AG04450 (cell line): ENCODE measurements at regions not wholly inside any gene's neighbourhood (a gene's known extent, or its start where the extent isn't known, plus 50 kb on each side); places are given as distances from the start of the nearest gene placed in this dataset.

Source experiments
- CTCF ChIA-PET: fragments of 300-600, 350-600 bp; formaldehyde crosslinking; extraction: SDS; loops from one replicate; lab custom pipeline; 2022; ENCODE audit warnings: antibody characterized with exemption, inconsistent platforms; lab: Charles Lee
- POLR2A ChIA-PET: fragments of 350-600 bp; formaldehyde crosslinking; extraction: SDS; loops from one replicate; lab custom pipeline; 2021; ENCODE audit warnings: antibody characterized with exemption, inconsistent platforms; lab: Yijun Ruan, JAX
- DNase-seq: peaks from one replicate; pipeline ENCODE4 v3.0.0-alpha.2; 2011; ENCODE audit warnings: low read depth, low spot score
- H3K27ac ChIP-seq: one replicate; pipeline ENCODE4 v1.5.1; 2012; ENCODE audit warnings: low read depth, low read length, control low read depth
- H3K27me3 ChIP-seq: one replicate; pipeline ENCODE4 v1.6.0; 2012; ENCODE audit warnings: low read length; ENCODE audit not compliant: control insufficient read depth, insufficient read depth
- H3K4me3 ChIP-seq: 2 replicates; pipeline ENCODE4 v1.5.1; 2011; ENCODE audit warnings: mild to moderate bottlenecking, low read depth, low read length, control low read depth
- H3K9me3 ChIP-seq: 2 replicates; pipeline ENCODE4 v1.5.1; 2012; ENCODE audit warnings: low read length; ENCODE audit not compliant: control insufficient read depth, insufficient read depth
- TF ChIP-seq, protein P1 (sequence below): IDR thresholded peaks from 2 replicates; pipeline ENCODE4 v1.5.1; 2011; ENCODE audit warnings: low read depth, low read length, control low read depth, inconsistent platforms

DNA sequence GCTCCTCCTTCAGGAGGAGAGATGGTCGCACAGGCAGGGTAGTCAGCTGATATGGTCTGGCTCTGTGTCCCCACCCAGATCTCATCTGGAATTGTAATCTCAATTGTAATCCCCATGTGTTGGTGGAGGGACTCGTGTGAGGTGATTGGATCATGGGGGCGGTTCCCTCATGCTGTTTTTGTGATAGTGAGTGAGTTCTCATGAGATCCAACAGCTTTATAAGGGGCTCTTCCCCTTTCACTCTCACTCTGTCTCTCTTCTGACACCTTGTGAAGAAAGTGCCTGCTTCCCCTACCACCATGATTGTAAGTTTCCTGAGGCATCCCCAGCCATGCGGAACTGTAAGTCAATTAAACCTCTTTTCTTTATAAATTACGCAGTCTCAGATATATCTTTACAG lies 218.9 kb upstream of the TMTC1 start:
- no peak for DNase-seq
- TF ChIP-seq, protein P1, sequence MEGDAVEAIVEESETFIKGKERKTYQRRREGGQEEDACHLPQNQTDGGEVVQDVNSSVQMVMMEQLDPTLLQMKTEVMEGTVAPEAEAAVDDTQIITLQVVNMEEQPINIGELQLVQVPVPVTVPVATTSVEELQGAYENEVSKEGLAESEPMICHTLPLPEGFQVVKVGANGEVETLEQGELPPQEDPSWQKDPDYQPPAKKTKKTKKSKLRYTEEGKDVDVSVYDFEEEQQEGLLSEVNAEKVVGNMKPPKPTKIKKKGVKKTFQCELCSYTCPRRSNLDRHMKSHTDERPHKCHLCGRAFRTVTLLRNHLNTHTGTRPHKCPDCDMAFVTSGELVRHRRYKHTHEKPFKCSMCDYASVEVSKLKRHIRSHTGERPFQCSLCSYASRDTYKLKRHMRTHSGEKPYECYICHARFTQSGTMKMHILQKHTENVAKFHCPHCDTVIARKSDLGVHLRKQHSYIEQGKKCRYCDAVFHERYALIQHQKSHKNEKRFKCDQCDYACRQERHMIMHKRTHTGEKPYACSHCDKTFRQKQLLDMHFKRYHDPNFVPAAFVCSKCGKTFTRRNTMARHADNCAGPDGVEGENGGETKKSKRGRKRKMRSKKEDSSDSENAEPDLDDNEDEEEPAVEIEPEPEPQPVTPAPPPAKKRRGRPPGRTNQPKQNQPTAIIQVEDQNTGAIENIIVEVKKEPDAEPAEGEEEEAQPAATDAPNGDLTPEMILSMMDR = no peak
- Histone ChIP-seq H3K27me3 (peaks cover 1% of the 10 kb centered on the region), H3K4me3 (no peak overlapping the region), H3K9me3 (no peaks in the 10 kb centered on the region), H3K27ac (no peak overlapping the region)
- CTCF ChIA-PET = no interaction called here
- POLR2A ChIA-PET = no interaction called here

DNA sequence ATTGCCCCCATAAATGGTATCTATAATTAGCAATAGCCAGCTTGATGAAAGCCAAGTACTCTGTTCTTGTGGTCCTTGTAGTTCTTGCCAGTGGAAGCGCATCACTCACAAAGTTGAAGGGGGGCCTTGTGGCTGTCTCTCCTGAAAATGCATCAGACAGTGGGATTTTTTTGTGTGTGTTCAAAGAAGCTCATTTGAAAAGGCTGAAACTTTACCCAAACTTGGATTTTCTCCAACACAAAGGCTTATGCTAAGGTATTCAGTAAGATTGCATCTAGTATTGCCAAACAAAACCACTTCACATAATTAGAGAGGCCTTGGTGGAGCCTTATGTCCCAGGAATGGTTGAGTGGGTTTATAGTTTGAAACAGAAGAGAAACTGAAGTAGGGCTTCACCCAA lies 216.7 kb upstream of the TMTC1 start:
- Histone ChIP-seq H3K9me3 (no peaks in the 10 kb centered on the region), H3K27me3 (peaks cover 2% of the 10 kb centered on the region), H3K4me3 (no peak overlapping the region), H3K27ac (no peak overlapping the region)
- TF ChIP-seq, protein P1 = no peak
- CTCF ChIA-PET = no interaction called here
- DNase-seq = no peak
- POLR2A ChIA-PET = no interaction called here

DNA sequence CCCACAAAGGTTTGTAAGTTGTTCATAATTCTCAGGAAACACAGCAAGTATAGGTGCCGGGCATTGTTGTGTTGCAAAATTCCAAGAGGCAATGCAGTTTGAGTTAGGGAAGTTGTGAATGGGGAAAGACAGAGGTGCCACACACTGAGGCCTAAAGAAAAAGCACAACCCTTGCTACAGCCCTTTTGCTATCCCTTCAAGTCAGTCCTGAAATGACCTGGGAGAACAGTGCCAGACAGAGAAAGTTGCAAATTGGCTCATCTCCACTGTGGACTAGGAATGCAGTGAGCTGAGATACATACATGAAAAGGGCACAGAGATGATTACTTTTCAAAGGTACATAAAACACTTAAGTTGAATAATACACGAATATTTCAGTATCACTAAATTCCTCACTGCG lies 213.3 kb upstream of the TMTC1 start:
- Histone ChIP-seq H3K27ac (no peak overlapping the region), H3K4me3 (no peak overlapping the region), H3K9me3 (no peaks in the 10 kb centered on the region), H3K27me3 (peaks cover 4% of the 10 kb centered on the region)
- POLR2A ChIA-PET = no interaction called here
- CTCF ChIA-PET = no interaction called here
- DNase-seq = no peak
- TF ChIP-seq, protein P1 = no peak

DNA sequence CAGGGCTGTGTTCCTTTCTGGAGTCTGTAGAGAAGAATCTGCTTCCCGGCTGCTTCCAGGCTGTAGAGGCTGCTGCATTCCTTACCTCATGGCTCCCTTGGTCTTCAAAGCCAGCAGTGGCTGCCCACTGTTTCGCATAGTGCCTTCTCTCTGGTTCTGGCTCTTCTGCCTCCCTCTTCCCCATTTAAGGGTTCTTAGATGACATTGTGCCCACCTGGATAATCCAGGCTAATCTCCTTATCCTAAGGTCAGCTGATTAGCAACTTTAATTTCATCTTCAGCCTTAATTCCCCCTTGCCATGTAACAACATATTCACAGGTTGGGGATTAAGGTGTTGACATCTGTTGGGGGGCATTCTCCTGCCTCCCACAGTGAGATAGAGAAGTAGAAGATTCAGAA lies 208.6 kb upstream of the TMTC1 start:
- no peaks in the 10 kb centered on the region for H3K9me3 ChIP-seq
- ChIA-PET CTCF (no interaction called here), POLR2A (no interaction called here)
- H3K27me3 ChIP-seq = peaks cover 2% of the 10 kb centered on the region
- DNase-seq = no peak
- TF ChIP-seq, protein P1 = no peak
- H3K4me3 ChIP-seq = no peak overlapping the region
- no peak overlapping the region for H3K27ac ChIP-seq

DNA sequence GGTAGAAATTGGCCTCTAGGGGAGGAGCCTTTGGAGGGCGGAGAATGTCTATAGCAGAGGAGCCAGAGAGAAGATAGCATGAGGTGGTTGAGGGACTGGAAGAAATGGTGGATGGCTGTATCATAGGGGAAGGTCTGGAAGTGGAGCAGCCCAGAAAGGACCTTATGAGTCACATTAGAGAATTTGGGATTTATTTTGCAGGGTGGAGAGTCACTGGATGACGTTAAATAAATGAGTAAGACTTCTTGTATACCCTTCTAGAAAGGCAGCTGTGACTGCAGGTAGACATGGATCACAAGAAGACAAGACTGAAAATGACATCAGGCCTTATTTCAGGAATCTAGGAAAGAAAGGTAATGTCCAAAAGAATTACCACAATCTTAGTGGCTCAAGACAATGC lies 208.2 kb upstream of the TMTC1 start:
- ChIA-PET CTCF (no interaction called here), POLR2A (no interaction called here)
- TF ChIP-seq, protein P1 = no peak
- H3K27me3 ChIP-seq = peaks cover 2% of the 10 kb centered on the region
- H3K9me3 ChIP-seq = no peaks in the 10 kb centered on the region
- H3K4me3 ChIP-seq = no peak overlapping the region
- no peak overlapping the region for H3K27ac ChIP-seq
- DNase-seq = no peak
